GM23338 (cell line): ENCODE measurements at regions not wholly inside any gene's neighbourhood (a gene's known extent, or its start where the extent isn't known, plus 50 kb on each side); places are given as distances from the start of the nearest gene placed in this dataset.

Experiments
- ATAC-seq: fragments of 200-7000 bp; cut with Tn5 transposase; 3 replicates; pipeline ENCODE4 v1.9.1; 2020
- DNase-seq: peaks from one replicate; pipeline ENCODE4 v3.0.0-alpha.2; 2015; ENCODE audit warnings: low spot score
- H2AFZ ChIP-seq: fragments of 200-600 bp; sonication (generic); 2 replicates; pipeline ENCODE4 v1.8.0; 2016; ENCODE audit warnings: antibody characterized with exemption, mild to moderate bottlenecking, moderate library complexity
- H3F3A ChIP-seq: fragments of 200-600 bp; sonication (generic); replicated peaks from 2 replicates; pipeline ENCODE4 v1.8.0; 2017; ENCODE audit warnings: antibody characterized with exemption, mixed run types, low read depth
- H3K27ac ChIP-seq: fragments of 200-600 bp; sonication (generic); 2 replicates; pipeline ENCODE4 v1.6.1; 2016; ENCODE audit warnings: low read depth
- H3K27me3 ChIP-seq: fragments of 200-600 bp; sonication (generic); 2 replicates; pipeline ENCODE4 v1.8.0; 2016; ENCODE audit warnings: mild to moderate bottlenecking, mixed run types, moderate library complexity; ENCODE audit not compliant: insufficient read depth
- H3K36me3 ChIP-seq: fragments of 200-600 bp; sonication (generic); 2 replicates; pipeline ENCODE4 v1.8.0; 2016; ENCODE audit warnings: mild to moderate bottlenecking; ENCODE audit not compliant: insufficient read depth
- H3K4me1 ChIP-seq: fragments of 200-600 bp; sonication (generic); 2 replicates; pipeline ENCODE4 v1.8.0; 2016; ENCODE audit warnings: mild to moderate bottlenecking, moderate library complexity; ENCODE audit not compliant: insufficient read depth
- H3K4me2 ChIP-seq: fragments of 200-600 bp; sonication (generic); 2 replicates; pipeline ENCODE4 v1.7.1; 2017; ENCODE audit warnings: mixed run types
- H3K4me3 ChIP-seq: fragments of 200-600 bp; sonication (generic); 2 replicates; pipeline ENCODE4 v1.6.1; 2016; ENCODE audit warnings: mixed run types
- H3K79me2 ChIP-seq: fragments of 200-600 bp; sonication (generic); replicated peaks from 2 replicates; pipeline ENCODE4 v1.8.0; 2017; ENCODE audit warnings: mild to moderate bottlenecking; ENCODE audit not compliant: insufficient read depth
- H3K9me2 ChIP-seq: fragments of 200-600 bp; sonication (generic); 2 replicates; pipeline ENCODE4 v1.8.0; 2017; ENCODE audit not compliant: insufficient read depth
- H4K20me1 ChIP-seq: fragments of 200-600 bp; sonication (generic); replicated peaks from 2 replicates; pipeline ENCODE4 v1.8.0; 2017; ENCODE audit warnings: mild to moderate bottlenecking; ENCODE audit not compliant: insufficient read depth
- H3K27ac Mint-ChIP-seq: 2 replicates; pipeline ENCODE4 v1.8.0; 2020; ENCODE audit warnings: inconsistent platforms, mild to moderate bottlenecking, moderate library complexity, mixed read lengths
- H3K27me3 Mint-ChIP-seq: 3 replicates; pipeline ENCODE4 v1.8.0; 2022; ENCODE audit warnings: low read depth, mild to moderate bottlenecking, moderate library complexity, mixed read lengths, inconsistent platforms; ENCODE audit not compliant: insufficient read depth, poor library complexity
- H3K36me3 Mint-ChIP-seq: 3 replicates; pipeline ENCODE4 v1.8.0; 2021; ENCODE audit warnings: low read depth, mild to moderate bottlenecking, inconsistent platforms, moderate library complexity, mixed read lengths
- H3K4me1 Mint-ChIP-seq: 3 replicates; pipeline ENCODE4 v1.8.0; 2020; ENCODE audit warnings: mild to moderate bottlenecking, inconsistent platforms, mixed read lengths
- H3K4me3 Mint-ChIP-seq: 3 replicates; pipeline ENCODE4 v1.8.0; 2021; ENCODE audit warnings: moderate library complexity, mild to moderate bottlenecking, inconsistent platforms, mixed read lengths
- H3K9me3 Mint-ChIP-seq: 3 replicates; pipeline ENCODE4 v1.8.0; 2020; ENCODE audit warnings: moderate library complexity, mild to moderate bottlenecking, inconsistent platforms, mixed read lengths
- CREB1 ChIP-seq: fragments of 250-450 bp; sonication (Bioruptor Pico); IDR thresholded peaks from 2 replicates; pipeline ENCODE4 v1.5.0; 2020; ENCODE audit warnings: low read depth, mild to moderate bottlenecking, moderate library complexity
- CTCF ChIP-seq, 2 experiments: fragments of 200-600 bp in 1 of 2; sonication (generic) in 1 of 2; conservative IDR thresholded peaks; 2 replicates each; pipeline versions ENCODE4 v1.5.1 to v1.6.1; 2016 to 2017; ENCODE audit warnings: antibody characterized with exemption in 2 of 2, low read depth in 2 of 2, mild to moderate bottlenecking in 2 of 2, moderate library complexity in 1 of 2
- POLR2AphosphoS5 ChIP-seq: IDR thresholded peaks from 2 replicates; pipeline ENCODE4 v1.6.1; 2016; ENCODE audit warnings: antibody characterized with exemption, low read depth
- STAT1 ChIP-seq: IDR thresholded peaks from one replicate; pipeline ENCODE4 v1.6.1; 2016; ENCODE audit warnings: antibody characterized with exemption; ENCODE audit not compliant: unreplicated experiment
- ZNF114 ChIP-seq: fragments of 250-450 bp; sonication (Bioruptor Pico); IDR thresholded peaks from 2 replicates; pipeline ENCODE4 v1.5.0; 2020; ENCODE audit warnings: mild to moderate bottlenecking, moderate library complexity
- ZNF331 ChIP-seq: fragments of 250-450 bp; sonication (Bioruptor Pico); IDR thresholded peaks from 2 replicates; pipeline ENCODE4 v1.5.0; 2020; ENCODE audit warnings: low read depth, mild to moderate bottlenecking, moderate library complexity
- ZNF462 ChIP-seq: fragments of 250-450 bp; sonication (Bioruptor Pico); IDR thresholded peaks from 2 replicates; pipeline ENCODE4 v1.5.0; 2020; ENCODE audit warnings: mild to moderate bottlenecking, moderate library complexity

- TF ChIP-seq ZNF462 (CRISPR knock-in tag) (no peak), STAT1 (no peak), ZNF331 (no peak), CREB1 (CRISPR knock-in tag) (no peak), CTCF (conservative IDR thresholded peaks at IDR 0.05; ENCODE audit: low read depth in 2 of 2) (no peak), POLR2AphosphoS5 (no peak)
These were observed 294.7 kb upstream of the POGK start (continued) for GRCh38 chr1:166544561-166544960.

- no peaks in the 10 kb centered on the region; the same call in 2 of the 3 replicates for H3K4me1 Mint-ChIP-seq
- H3K27ac ChIP-seq = no peak overlapping the region
- DNase-seq (no peak), ATAC-seq (no peak)
- H3K79me2 ChIP-seq = no peaks in the 10 kb centered on the region
- H3K27me3 ChIP-seq = no peaks in the 10 kb centered on the region
- H3K4me1 ChIP-seq = 0 out of 2 replicates have a peak, but pooled peaks cover 4% of the 10 kb centered on the region
- H3K4me3 ChIP-seq = no peak overlapping the region
- H3K4me3 Mint-ChIP-seq = no peak overlapping the region
- no peak overlapping the region for H3K4me2 ChIP-seq
- peaks cover 50% of the 10 kb centered on the region for H3K9me3 Mint-ChIP-seq
- H3F3A ChIP-seq = no peaks in the 10 kb centered on the region
- no peaks in the 10 kb centered on the region for H3K36me3 ChIP-seq
- no peak overlapping the region for H2AFZ ChIP-seq
- H3K9me2 ChIP-seq = 0 out of 2 replicates have a peak, but pooled peaks cover 2% of the 10 kb centered on the region
- H3K27me3 Mint-ChIP-seq = peaks cover 2% of the 10 kb centered on the region
- H4K20me1 ChIP-seq = no peaks in the 10 kb centered on the region
- H3K36me3 Mint-ChIP-seq = peaks cover 25% of the 10 kb centered on the region
- H3K27ac Mint-ChIP-seq = no peak overlapping the region
- TF ChIP-seq ZNF114 (CRISPR knock-in tag) (no peak), ZNF331 (no peak), STAT1 (no peak), ZNF462 (CRISPR knock-in tag) (no peak)
These were observed 286.6 kb upstream of the POGK start for GRCh38 chr1:166552706-166553105.
